Endothelial cell of umbilical vein (primary cell): ENCODE measurements at regions not wholly inside any gene's neighbourhood (a gene's known extent, or its start where the extent isn't known, plus 50 kb on each side); places are given as distances from the start of the nearest gene placed in this dataset.

Source experiments
- BruUV-seq: library from RNA; stranded (reverse); fragments of 400-500 nt; replicated peaks from 2 replicates; lab custom pipeline; 2021; lab: Mats Ljungman, UMichigan
- CTCF ChIA-PET: fragments of 300-600, 350-600 bp; sonication (Branson Sonifier 250); formaldehyde crosslinking; loops from one replicate; lab custom pipeline; 2021; ENCODE audit warnings: antibody characterized with exemption, inconsistent platforms; lab: Charles Lee
- POLR2A ChIA-PET: fragments of 300-600, 350-600 bp; sonication (Branson Sonifier 250); formaldehyde crosslinking; loops from one replicate; lab custom pipeline; 2021; ENCODE audit warnings: antibody characterized with exemption, inconsistent platforms; lab: Charles Lee
- DNase-seq: peaks from one replicate; pipeline ENCODE4 v3.0.0-alpha.2; 2011; ENCODE audit warnings: low read depth, low spot score
- FAIRE-seq: peaks from 2 replicates; lab custom pipeline; 2011; peaks lifted over from hg19 to GRCh38; lab: Jason Lieb, UNC
- H2AFZ ChIP-seq: 2 replicates; pipeline ENCODE4 v1.6.0; 2012; ENCODE audit warnings: low read depth, low read length, control low read depth, inconsistent platforms
- H3K27ac ChIP-seq: 2 replicates; pipeline ENCODE4 v1.5.1; 2011; ENCODE audit warnings: low read depth, mild to moderate bottlenecking, control low read depth, low read length, moderate library complexity; ENCODE audit not compliant: insufficient read depth
- H3K27me3 ChIP-seq, 2 experiments: 2 replicates each; pipeline versions ENCODE4 v1.6.0 to v1.6.1; 2011; ENCODE audit warnings: low read length in 2 of 2, mixed read lengths in 1 of 2; ENCODE audit not compliant: control insufficient read depth in 2 of 2, insufficient read depth in 2 of 2
- H3K36me3 ChIP-seq, 2 experiments: 2 replicates in 1 of 2; 3 replicates in 1 of 2; pipeline ENCODE4 v1.5.1; 2011; ENCODE audit warnings: low read length in 2 of 2, mild to moderate bottlenecking in 1 of 2, moderate library complexity in 1 of 2; ENCODE audit not compliant: control insufficient read depth in 2 of 2, insufficient read depth in 2 of 2; ENCODE audit errors: extremely low read depth in 1 of 2
- H3K4me1 ChIP-seq: 3 replicates; pipeline ENCODE4 v1.5.1; 2011; ENCODE audit warnings: mild to moderate bottlenecking, low read length; ENCODE audit not compliant: control insufficient read depth, insufficient read depth; ENCODE audit errors: extremely low read depth
- H3K4me2 ChIP-seq: 2 replicates; pipeline ENCODE4 v1.6.1; 2011; ENCODE audit warnings: low read length, control low read depth, mixed read lengths; ENCODE audit not compliant: insufficient read depth
- H3K4me3 ChIP-seq, 3 experiments: fragments of 200-600 bp in 1 of 3; sonication (generic), shearing (Covaris generic) in 1 of 3; replicated peaks in 1 of 3; 2 replicates each; pipeline ENCODE4 v1.5.1; 2011 to 2016; ENCODE audit warnings: control low read depth in 3 of 3, low read length in 3 of 3, mild to moderate bottlenecking in 2 of 3, inconsistent platforms in 1 of 3, low read depth in 1 of 3, moderate library complexity in 1 of 3; ENCODE audit not compliant: insufficient read depth in 1 of 3
- H3K79me2 ChIP-seq: 2 replicates; pipeline ENCODE4 v1.6.0; 2012; ENCODE audit warnings: low read length, inconsistent platforms; ENCODE audit not compliant: control insufficient read depth, insufficient read depth
- H3K9ac ChIP-seq: replicated peaks from 2 replicates; pipeline ENCODE3; 2011; ENCODE audit warnings: low read length, control low read depth; ENCODE audit not compliant: insufficient read depth; ENCODE audit errors: extremely low read depth
- H3K9me1 ChIP-seq: replicated peaks from 3 replicates; pipeline ENCODE4 v1.6.0; 2011; ENCODE audit warnings: mild to moderate bottlenecking, low read length; ENCODE audit not compliant: control insufficient read depth, insufficient read depth; ENCODE audit errors: extremely low read depth
- H3K9me3 ChIP-seq: replicated peaks from 2 replicates; pipeline ENCODE4 v1.5.1; 2012; ENCODE audit warnings: low read length, inconsistent platforms; ENCODE audit not compliant: control insufficient read depth, insufficient read depth
- H4K20me1 ChIP-seq: replicated peaks from 2 replicates; pipeline ENCODE3; 2011; ENCODE audit warnings: mild to moderate bottlenecking, low read length; ENCODE audit not compliant: control insufficient read depth, insufficient read depth; ENCODE audit errors: extremely low read depth
- CTCF ChIP-seq, 2 donors: IDR thresholded peaks; 1 replicate in 1 of 2; 2 replicates in 1 of 2; pipeline ENCODE4 v1.5.1; 2011; ENCODE audit warnings: low read length in 2 of 2, mild to moderate bottlenecking in 2 of 2, moderate library complexity in 2 of 2, control low read depth in 1 of 2, inconsistent platforms in 1 of 2, low read depth in 1 of 2; ENCODE audit not compliant: insufficient read depth in 1 of 2; ENCODE audit errors: extremely low read depth in 1 of 2
- EZH2 ChIP-seq: IDR thresholded peaks from 2 replicates; pipeline ENCODE4 v1.6.1; 2012; ENCODE audit warnings: borderline replicate concordance, low read depth, mild to moderate bottlenecking, moderate library complexity, low read length, inconsistent platforms; ENCODE audit not compliant: severe bottlenecking
- FOS ChIP-seq: IDR thresholded peaks from 2 replicates; pipeline ENCODE4 v1.6.1; 2011; ENCODE audit warnings: mild to moderate bottlenecking, low read length, moderate library complexity, borderline replicate concordance; ENCODE audit not compliant: insufficient read depth
- GATA2 ChIP-seq: IDR thresholded peaks from 2 replicates; pipeline ENCODE4 v1.7.0; 2011; ENCODE audit warnings: low read depth, mild to moderate bottlenecking, moderate library complexity, mixed read lengths, low read length; ENCODE audit not compliant: insufficient read length, insufficient read depth
- JUN ChIP-seq: IDR thresholded peaks from 2 replicates; pipeline ENCODE4 v1.6.1; 2011; ENCODE audit warnings: borderline replicate concordance, low read depth; ENCODE audit not compliant: insufficient read length, insufficient read depth
- MAX ChIP-seq: IDR thresholded peaks from 2 replicates; pipeline ENCODE4 v1.6.1; 2011; ENCODE audit not compliant: insufficient read depth, insufficient read length
- MYC ChIP-seq: IDR thresholded peaks from one replicate; pipeline ENCODE4 v1.6.1; 2011; ENCODE audit warnings: mild to moderate bottlenecking, low read depth, low read length
- POLR2A ChIP-seq: IDR thresholded peaks from 2 replicates; pipeline ENCODE4 v1.6.1; 2012; ENCODE audit warnings: low read depth, mild to moderate bottlenecking, control low read depth, low read length
- POLR2AphosphoS5 ChIP-seq: IDR thresholded peaks from 2 replicates; pipeline ENCODE4 v1.6.1; 2012; ENCODE audit warnings: low read depth, mild to moderate bottlenecking, control low read depth, low read length, moderate library complexity; ENCODE audit not compliant: insufficient read depth
- dilution Hi-C: fragments of 300-500 bp; cut with MboI; formaldehyde crosslinking; loops from one replicate; pipeline ENCODE4 v1.15.0; 2019; ENCODE audit warnings: low sequenced_read_pairs; ENCODE audit not compliant: extremely low pct_ligation_motif_present
- intact Hi-C: fragments of 100-400 bp; cut with micrococcal nuclease; formaldehyde crosslinking; loops from one replicate; pipeline ENCODE4 v1.10.0; 2022

- ChIA-PET POLR2A (no interaction called here), CTCF (interaction anchor here (1.3 to 3.3 kb wide), 3 partner anchors 20 to 448 kb away, joined by 3 to 33 read pairs (median 6); no protein-coding TSS in a partner anchor)
- intact Hi-C loops = loop anchor here (5.0 kb wide), 1 partner anchor 266 kb away; no protein-coding TSS in a partner anchor
- TF ChIP-seq MAX = no peak
- TF ChIP-seq EZH2 = no peak
- TF ChIP-seq POLR2A = no peak
- no peak for TF ChIP-seq MYC
- TF ChIP-seq GATA2 = no peak
- TF ChIP-seq POLR2AphosphoS5 = no peak
- no peak for TF ChIP-seq JUN
- TF ChIP-seq CTCF (IDR thresholded peaks at IDR 0.05; ENCODE audit: extremely low read depth in 1 of 2, insufficient read depth in 1 of 2, low read depth in 1 of 2, low read length in 2 of 2) = no peak
- no peak for TF ChIP-seq FOS
- peaks cover 3% of the 10 kb centered on the region for H3K4me1 ChIP-seq
- H4K20me1 ChIP-seq = no peaks in the 10 kb centered on the region
- no peak overlapping the region for H3K27ac ChIP-seq
- no peaks in the 10 kb centered on the region for H3K27me3 ChIP-seq
- no peaks in the 10 kb centered on the region for H3K9me1 ChIP-seq
- no peak overlapping the region for H2AFZ ChIP-seq
- FAIRE-seq (no peak), DNase-seq (no peak)
- BruUV-seq = no TSS peak
- dilution Hi-C loops = no loop called here
- H3K9ac ChIP-seq = no peak overlapping the region
- no peaks in the 10 kb centered on the region for H3K79me2 ChIP-seq
- H3K9me3 ChIP-seq = no peaks in the 10 kb centered on the region
- H3K4me3 ChIP-seq = no peak overlapping the region
- no peak overlapping the region for H3K4me2 ChIP-seq
- no peaks in the 10 kb centered on the region for H3K36me3 ChIP-seq
These were observed 65.3 kb upstream of the TMEM97 start for GRCh38 chr17:28253663-28254062.
